Esophagus squamous epithelium (tissue), 4 donors: ENCODE measurements at regions not wholly inside any gene's neighbourhood (a gene's known extent, or its start where the extent isn't known, plus 50 kb on each side); places are given as distances from the start of the nearest gene placed in this dataset.

Experiments used
- POLR2A ChIP-seq, 4 donors: fragments of 450-650 bp; IDR thresholded peaks; one replicate each; pipeline ENCODE4 v1.6.1; 2017; ENCODE audit warnings: antibody characterized with exemption in 4 of 4, mild to moderate bottlenecking in 4 of 4, moderate library complexity in 3 of 4
- TF ChIP-seq, protein P1 (sequence below), 6 experiments: fragments of 450-650 bp in 4 of 6; fragments of 200-600 bp in 2 of 6; sonication (generic) in 2 of 6; IDR thresholded peaks; one replicate each; pipeline ENCODE4 v1.5.1; 2016 to 2019; ENCODE audit warnings: antibody characterized with exemption in 6 of 6, mild to moderate bottlenecking in 4 of 6, moderate library complexity in 4 of 6

- TF ChIP-seq, protein P1, sequence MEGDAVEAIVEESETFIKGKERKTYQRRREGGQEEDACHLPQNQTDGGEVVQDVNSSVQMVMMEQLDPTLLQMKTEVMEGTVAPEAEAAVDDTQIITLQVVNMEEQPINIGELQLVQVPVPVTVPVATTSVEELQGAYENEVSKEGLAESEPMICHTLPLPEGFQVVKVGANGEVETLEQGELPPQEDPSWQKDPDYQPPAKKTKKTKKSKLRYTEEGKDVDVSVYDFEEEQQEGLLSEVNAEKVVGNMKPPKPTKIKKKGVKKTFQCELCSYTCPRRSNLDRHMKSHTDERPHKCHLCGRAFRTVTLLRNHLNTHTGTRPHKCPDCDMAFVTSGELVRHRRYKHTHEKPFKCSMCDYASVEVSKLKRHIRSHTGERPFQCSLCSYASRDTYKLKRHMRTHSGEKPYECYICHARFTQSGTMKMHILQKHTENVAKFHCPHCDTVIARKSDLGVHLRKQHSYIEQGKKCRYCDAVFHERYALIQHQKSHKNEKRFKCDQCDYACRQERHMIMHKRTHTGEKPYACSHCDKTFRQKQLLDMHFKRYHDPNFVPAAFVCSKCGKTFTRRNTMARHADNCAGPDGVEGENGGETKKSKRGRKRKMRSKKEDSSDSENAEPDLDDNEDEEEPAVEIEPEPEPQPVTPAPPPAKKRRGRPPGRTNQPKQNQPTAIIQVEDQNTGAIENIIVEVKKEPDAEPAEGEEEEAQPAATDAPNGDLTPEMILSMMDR (IDR thresholded peaks at IDR 0.05): no peak
- no peak for TF ChIP-seq POLR2A (IDR thresholded peaks at IDR 0.05)
Observed at GRCh38 chr10:31591569-31591968, 272.6 kb downstream of the ZEB1 start.
